ENCODE measurements at regions not wholly inside any gene's neighbourhood (a gene's known extent, or its start where the extent isn't known, plus 50 kb on each side); places are given as distances from the start of the nearest gene placed in this dataset.

GRCh38 chr3:4099607-4100006 is 203.6 kb upstream of the SETMAR start:
- Histone ChIP-seq H2AFZ (ENCODE audit: insufficient read depth, low read depth, low read length, poor library complexity, severe bottlenecking) (no peak overlapping the region), H3K4me2 (replicated peaks; ENCODE audit: extremely low read depth, low read length, poor library complexity, severe bottlenecking) (no peak overlapping the region), H3K9me3 (replicated peaks in 1 of 2; ENCODE audit: control insufficient read depth in 1 of 2, insufficient read depth in 1 of 2, low read length in 2 of 2) (peaks cover 0 to 5% of the 10 kb centered on the region in 2 donors), H3K4me3 (replicated peaks in 1 of 3; ENCODE audit: low read depth in 2 of 3, low read length in 3 of 3) (no peak overlapping the region), H3K9ac (ENCODE audit: insufficient read depth, low read length, poor library complexity, severe bottlenecking) (no peak overlapping the region), H3K4me1 (ENCODE audit: control insufficient read depth in 1 of 2, insufficient read depth in 2 of 2, low read length in 2 of 2) (no peaks in the 10 kb centered on the region), H3K36me3 (replicated peaks in 1 of 2; ENCODE audit: control insufficient read depth in 1 of 2, insufficient read depth in 2 of 2, low read length in 2 of 2) (no peaks in the 10 kb centered on the region), H3K27ac (ENCODE audit: low read depth in 1 of 2, low read length in 2 of 2) (no peak overlapping the region), H4K20me1 (ENCODE audit: insufficient read depth, low read length) (no peaks in the 10 kb centered on the region), H3K27me3 (ENCODE audit: control insufficient read depth in 2 of 2, insufficient read depth in 2 of 2, low read length in 2 of 2) (no peaks in the 10 kb centered on the region), H3K79me2 (ENCODE audit: insufficient read depth, low read length) (no peaks in the 10 kb centered on the region)
- H3K4me1 Mint-ChIP-seq: peaks cover 12% of the 10 kb centered on the region
- H3K4me3 Mint-ChIP-seq: no peak overlapping the region
- peaks cover 0 to 3% of the 10 kb centered on the region in 2 donors for H3K36me3 Mint-ChIP-seq
- TF ChIP-seq CTCF (IDR thresholded peaks at IDR 0.05): no peak
- H3K27me3 Mint-ChIP-seq (ENCODE audit: low read depth in 3 of 3): no peaks in the 10 kb centered on the region
- H3K27ac Mint-ChIP-seq: no peak overlapping the region
- no peak for DNase-seq
- intact Hi-C loops (cut with micrococcal nuclease): no loop called here
- H3K9me3 Mint-ChIP-seq: peaks cover 0 to 19% (median 8%) of the 10 kb centered on the region in 7 donors

DNA sequence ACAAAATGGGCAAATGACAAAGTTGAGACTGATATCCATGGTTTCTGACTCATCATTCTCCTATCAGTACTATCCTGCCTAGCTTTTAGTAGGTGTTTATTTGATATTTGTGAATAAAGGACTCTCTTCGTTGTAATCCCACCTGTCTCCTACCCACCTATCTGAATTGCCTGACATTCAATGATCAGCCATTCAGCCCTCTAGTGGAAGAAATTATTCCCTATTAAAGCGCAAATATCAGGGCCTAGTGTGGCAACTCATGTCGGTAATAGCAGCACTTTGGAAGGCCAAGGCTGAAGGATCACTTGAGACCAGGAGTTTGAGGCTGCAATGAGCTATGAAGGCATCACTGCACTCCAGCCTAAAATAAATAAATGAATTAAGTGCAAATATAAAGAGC is 195.7 kb upstream of the SETMAR start:
- no CpG with 5 or more reads among the region's 3 CpGs for WGBS (ENCODE audit: insufficient coverage)
- Mint-ChIP-seq H3K27me3 (ENCODE audit: low read depth in 3 of 3) (no peaks in the 10 kb centered on the region), H3K9me3 (peaks cover 0 to 11% (median 9%) of the 10 kb centered on the region in 7 donors), H3K36me3 (no peaks in the 10 kb centered on the region), H3K4me3 (no peak overlapping the region), H3K27ac (no peak overlapping the region), H3K4me1 (no peaks in the 10 kb centered on the region)
- Histone ChIP-seq H3K36me3 (replicated peaks in 1 of 2; ENCODE audit: control insufficient read depth in 1 of 2, insufficient read depth in 2 of 2, low read length in 2 of 2) (no peaks in the 10 kb centered on the region), H3K27me3 (ENCODE audit: control insufficient read depth in 2 of 2, insufficient read depth in 2 of 2, low read length in 2 of 2) (no peaks in the 10 kb centered on the region), H3K4me2 (replicated peaks; ENCODE audit: extremely low read depth, low read length, poor library complexity, severe bottlenecking) (no peak overlapping the region), H3K79me2 (ENCODE audit: insufficient read depth, low read length) (no peaks in the 10 kb centered on the region), H3K27ac (ENCODE audit: low read depth in 1 of 2, low read length in 2 of 2) (no peak overlapping the region), H4K20me1 (ENCODE audit: insufficient read depth, low read length) (no peaks in the 10 kb centered on the region), H3K9me3 (replicated peaks in 1 of 2; ENCODE audit: control insufficient read depth in 1 of 2, insufficient read depth in 1 of 2, low read length in 2 of 2) (peaks cover 0 to 5% of the 10 kb centered on the region in 2 donors), H3K4me3 (replicated peaks in 1 of 3; ENCODE audit: low read depth in 2 of 3, low read length in 3 of 3) (no peak overlapping the region), H3K4me1 (ENCODE audit: control insufficient read depth in 1 of 2, insufficient read depth in 2 of 2, low read length in 2 of 2) (no peaks in the 10 kb centered on the region), H2AFZ (ENCODE audit: insufficient read depth, low read depth, low read length, poor library complexity, severe bottlenecking) (no peak overlapping the region), H3K9ac (ENCODE audit: insufficient read depth, low read length, poor library complexity, severe bottlenecking) (no peak overlapping the region)
- intact Hi-C loops (cut with micrococcal nuclease): no loop called here
- DNase-seq: no peak
- TF ChIP-seq CTCF (IDR thresholded peaks at IDR 0.05): no peak
